GM21786 (cell line): ENCODE measurements at regions not wholly inside any gene's neighbourhood (a gene's known extent, or its start where the extent isn't known, plus 50 kb on each side); places are given as distances from the start of the nearest gene placed in this dataset.
"Not testable (repeated sequence)": the region's sequence is repeated elsewhere in the genome, so short reads cannot be mapped to it uniquely, and the experiment has no call there.

Experiments
- ATAC-seq: cut with Tn5 transposase; IDR thresholded peaks from one replicate; pipeline ENCODE4 v1.9.1; 2021; ENCODE audit not compliant: unreplicated experiment

DNA sequence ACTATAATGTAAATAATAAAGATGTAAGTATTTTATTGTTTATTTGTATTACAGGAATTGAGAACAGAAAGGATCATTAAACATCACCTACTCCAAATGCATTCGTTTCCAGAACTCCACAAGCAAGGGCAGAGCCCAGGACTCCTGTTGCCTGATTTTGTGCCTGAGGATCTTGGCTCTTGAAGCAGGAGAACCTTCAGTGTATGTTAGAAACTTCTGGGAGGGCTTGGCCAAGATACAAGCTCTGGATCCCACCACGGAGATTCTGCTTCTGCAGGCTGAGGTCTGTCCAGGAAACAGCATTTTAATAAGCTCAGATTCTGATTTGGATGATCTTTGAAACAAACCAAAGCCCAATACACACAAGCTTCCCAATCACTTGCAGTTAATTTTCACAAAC lies 142.4 kb upstream of the SOX11 start:
- no peak for ATAC-seq

DNA sequence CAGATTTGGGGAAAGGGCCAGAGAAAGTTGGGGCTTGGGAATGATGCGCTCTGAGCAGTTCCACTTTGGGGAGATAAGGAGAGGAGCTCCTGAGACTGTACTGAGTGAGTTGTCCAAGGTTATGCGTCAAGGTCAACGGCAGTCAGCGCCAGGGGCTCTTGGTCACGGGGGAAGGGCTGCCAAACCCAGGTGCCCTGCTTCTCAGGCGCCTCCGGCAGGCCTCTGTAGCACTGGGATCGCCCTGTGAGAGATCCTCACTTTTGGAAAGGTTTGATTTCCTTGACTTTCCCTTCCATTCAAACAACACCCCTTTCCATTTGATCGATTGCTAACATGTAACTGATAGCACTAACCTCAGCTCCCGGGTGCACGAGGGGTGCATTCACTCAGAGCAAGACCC lies 136.5 kb upstream of the SOX11 start:
- ATAC-seq = no peak

DNA sequence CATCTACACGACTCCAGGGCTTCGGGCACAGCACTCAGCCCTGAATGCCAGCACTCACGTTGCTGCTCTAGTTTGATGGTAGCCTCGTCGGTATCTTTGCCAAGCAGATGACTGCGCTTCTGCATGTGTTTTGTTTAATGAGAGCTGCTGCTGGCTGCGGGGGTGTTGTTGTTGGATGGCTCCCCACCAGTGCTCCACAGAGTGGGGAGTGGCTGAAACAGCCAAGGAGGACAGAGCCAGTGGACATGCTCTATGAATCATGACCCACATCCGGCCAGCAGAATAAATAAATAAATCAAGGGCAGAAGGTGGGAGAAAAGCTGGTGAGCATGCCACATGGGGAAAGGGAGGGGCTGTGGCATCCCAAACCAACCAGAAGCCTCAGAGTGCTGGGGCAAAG lies 131.2 kb upstream of the SOX11 start:
- ATAC-seq = no peak

- no peak for ATAC-seq
Measured at GRCh38 chr2:5562426-5562825, 129.8 kb upstream of the SOX11 start.

DNA sequence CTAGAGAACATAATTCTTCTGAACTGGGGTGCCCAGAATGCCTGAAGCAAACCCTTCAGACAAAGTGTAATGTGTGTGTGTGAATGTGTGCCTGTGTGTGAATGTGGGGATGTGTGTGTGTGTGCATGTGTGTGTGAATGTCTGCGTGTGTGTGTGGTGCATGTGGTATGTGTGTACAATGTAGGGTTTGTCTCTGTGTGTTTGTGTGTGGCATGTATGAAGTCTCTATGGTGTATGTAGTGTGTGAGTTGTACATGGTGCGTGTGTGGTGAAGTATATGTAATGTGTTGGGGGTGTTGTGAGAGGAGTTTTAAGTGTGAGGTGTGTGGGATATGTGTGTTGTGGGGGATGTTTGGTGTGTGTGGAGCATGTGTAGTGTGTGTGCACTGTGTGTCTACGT lies 129.3 kb upstream of the SOX11 start:
- ATAC-seq = no peak

DNA sequence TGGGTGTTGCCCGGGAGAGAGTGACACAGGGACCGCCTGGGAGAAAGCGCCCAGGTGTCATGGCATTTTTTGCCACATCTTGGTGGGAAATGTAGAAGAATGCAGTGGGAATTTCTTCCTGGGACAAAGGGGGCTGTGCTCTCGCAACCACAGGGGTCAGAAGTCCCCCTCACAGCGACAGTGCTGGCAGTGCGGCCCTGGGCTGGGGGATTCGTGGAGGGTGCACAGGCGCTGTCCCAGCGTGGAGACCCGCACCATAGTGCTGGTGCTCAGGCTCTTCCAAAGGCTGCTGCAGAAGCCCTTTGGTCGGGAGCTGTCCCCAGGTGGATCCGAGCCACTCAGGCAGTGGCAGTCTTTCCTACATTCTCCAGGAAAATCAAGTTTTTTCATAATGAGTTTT lies 128.8 kb upstream of the SOX11 start:
- no peak for ATAC-seq

DNA sequence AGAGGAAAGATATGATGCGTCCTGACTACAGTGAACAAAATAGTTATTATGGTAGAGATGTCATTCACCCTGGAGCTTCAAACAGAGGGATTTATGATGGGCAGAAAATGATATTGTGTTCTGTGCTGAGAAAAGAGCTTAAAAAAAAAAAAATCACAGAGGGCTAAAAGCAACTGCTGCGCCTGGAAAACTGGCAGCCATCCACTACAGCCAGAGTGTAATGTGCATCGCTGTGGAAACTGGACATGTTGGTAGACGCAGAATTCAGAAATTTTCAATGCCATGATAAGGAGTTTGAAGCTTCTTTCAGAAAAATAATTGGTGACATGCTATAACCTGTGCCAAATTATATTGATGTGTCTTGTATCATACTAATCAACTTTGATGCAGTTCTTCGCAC lies 122.9 kb upstream of the SOX11 start:
- no peak for ATAC-seq

DNA sequence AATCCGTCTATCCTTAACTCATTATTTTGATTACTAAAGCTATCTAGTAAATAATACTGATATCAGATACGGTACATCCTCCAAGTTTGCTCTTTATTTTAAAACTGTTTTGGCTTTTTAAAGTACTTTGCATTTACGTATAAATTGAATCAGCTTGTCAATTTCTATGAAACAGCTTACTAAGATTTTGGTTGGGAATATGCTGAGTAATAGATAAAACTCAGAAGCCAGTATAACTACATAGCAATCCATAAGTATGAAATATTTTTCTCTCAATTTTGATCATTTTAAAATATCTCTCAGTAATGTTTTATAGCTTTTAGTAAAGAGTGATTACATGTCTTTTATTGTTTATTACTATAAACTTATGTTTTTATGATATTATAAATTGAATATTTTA lies 116.2 kb upstream of the SOX11 start:
- ATAC-seq = no peak

- ATAC-seq = no peak
Measured at GRCh38 chr2:5587766-5588165, 104.4 kb upstream of the SOX11 start.

DNA sequence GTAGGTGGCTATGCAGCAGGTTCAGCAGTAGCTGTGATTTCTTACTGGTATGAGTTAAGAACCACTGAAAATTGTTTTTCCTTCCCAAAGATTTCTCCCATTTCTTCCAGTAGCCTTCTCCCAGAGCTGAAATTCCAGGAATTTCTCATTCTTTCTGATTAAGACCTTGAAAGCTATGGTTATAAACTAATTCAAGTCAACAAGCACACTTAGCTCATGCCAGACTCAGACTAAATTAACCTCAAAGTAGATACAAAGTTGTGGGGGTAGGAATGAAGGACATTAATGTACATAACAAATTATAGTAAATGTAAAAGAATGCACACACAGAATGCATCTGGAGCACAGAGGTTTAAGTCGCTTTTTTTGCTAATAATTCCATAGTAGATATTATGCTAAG lies 103.6 kb upstream of the SOX11 start:
- no peak for ATAC-seq

GRCh38 chr2:5589183-5589582 lies 103.0 kb upstream of the SOX11 start:
- ATAC-seq = no peak

GRCh38 chr2:5590886-5591285 lies 101.3 kb upstream of the SOX11 start:
- ATAC-seq = no peak

GRCh38 chr2:5592916-5593315 lies 99.3 kb upstream of the SOX11 start:
- ATAC-seq = no peak

DNA sequence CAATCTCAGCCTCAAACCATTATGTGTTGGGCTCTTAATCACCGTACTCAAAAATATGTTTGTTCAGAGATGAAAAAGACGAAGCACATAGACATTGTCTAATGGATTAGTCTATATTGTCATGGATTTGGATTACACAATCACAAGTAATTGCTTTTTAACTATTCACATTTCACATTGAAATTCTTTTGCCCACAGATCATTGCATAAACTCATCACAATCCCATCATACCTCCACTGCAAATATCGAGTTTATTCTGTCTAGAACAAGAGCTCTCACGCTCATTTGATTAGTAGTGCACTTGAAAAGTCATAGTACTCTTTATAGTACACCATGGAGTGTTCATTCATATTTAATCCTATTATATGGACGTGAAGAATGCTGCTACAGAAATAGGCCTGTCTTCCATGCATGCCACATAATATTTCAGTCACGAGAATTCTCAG lies 97.9 kb upstream of the SOX11 start:
- no peak for ATAC-seq

- no peak for ATAC-seq
Measured at GRCh38 chr2:5596868-5597267, 95.3 kb upstream of the SOX11 start.

DNA sequence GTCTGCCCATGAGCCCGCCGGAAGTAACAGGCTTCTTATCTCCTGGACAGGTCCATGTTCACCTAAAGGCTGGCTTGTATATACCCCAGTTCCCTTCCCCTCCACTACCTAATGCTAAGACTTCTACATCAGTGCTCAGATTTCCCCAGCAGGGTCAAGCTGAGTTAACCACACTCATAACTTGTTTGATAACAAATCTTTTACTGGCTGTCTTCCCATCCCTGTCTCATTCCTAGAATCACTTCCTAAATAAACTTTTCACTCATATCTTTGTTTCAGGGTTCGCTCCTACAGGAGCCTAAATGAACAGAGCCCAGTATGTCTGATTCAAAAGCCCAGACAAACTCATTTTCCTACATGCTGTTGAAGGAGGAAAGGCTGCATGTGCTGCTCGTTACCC lies 94.0 kb upstream of the SOX11 start:
- no peak for ATAC-seq

DNA sequence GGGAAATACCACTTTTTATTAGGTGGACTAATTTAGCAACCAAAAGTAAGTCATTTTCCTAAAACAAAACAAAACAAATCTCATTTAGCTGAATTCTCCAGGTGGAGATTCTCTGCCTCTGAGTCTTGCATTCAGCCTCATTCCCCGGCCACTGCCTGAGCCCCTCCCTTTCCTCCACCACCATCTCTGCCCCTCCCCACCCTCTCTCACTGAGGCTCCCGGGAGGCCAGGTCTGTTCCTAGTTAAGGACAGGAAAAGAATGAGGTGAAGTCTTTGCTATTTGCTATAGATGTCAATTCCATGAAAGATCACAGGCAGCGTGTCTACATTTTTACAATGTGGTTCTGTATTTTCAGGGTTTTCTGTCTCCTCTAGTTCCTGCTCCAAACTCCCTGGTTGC lies 83.0 kb upstream of the SOX11 start:
- no peak for ATAC-seq

GRCh38 chr2:5612666-5613065 lies 79.5 kb upstream of the SOX11 start:
- ATAC-seq = no peak

DNA sequence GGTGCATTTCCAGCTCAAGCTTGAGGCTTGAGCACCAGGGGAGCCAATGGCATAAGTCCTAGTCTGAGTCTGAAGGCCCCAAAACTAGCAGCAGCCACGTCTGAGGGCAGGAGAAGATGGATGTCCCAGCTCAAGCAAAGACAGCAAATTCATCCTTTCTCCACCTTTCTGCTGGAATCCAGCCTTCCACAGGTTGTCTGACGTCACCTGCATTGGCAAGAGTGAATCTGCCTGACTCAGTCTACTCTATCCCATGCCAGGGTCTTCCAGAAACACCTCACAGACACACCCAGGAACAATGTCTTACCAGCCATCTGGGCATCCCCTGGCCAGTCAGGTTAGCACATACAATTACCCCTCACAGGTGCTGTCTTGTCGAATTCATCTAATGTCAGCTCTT lies 76.2 kb upstream of the SOX11 start:
- ATAC-seq = no peak

DNA sequence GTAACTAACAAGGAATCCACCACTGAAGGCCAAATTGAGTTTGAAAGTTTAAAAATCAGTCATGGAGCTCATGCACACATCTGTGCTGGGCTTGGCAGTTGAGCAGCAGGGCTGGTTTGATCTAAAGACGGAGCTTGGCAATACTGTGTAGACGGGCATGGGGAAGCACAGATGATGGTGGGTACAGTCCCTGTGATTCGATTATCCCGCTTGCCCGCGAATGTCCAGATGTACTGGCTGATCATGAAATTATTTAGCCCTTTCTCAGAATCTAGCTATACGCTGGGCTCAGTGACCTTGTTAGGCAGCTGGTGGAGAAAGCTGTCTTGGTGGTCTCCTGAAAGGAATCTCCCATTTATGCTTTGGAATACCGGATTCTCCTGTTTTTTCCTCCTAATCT lies 74.8 kb upstream of the SOX11 start:
- no peak for ATAC-seq

- ATAC-seq = no peak
Measured at GRCh38 chr2:5617796-5618195, 74.4 kb upstream of the SOX11 start.

DNA sequence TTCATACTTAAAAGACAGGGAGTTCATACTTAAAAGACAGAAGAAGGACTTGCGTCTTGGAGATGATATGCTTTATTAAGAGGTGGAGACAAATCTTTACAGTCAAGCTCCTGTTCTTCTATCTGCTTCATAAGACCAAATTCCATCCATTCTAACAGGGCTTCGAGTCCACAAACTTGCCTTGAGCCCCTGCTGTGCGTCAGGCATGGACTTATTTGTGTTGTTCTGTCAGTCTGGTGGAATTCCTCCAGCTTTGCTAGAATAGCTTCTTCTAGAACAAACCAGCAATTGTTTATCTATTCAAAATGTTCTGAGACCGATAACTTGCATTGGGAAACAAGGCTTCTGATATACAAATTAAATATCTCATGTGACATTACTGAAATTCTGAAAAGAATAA lies 73.9 kb upstream of the SOX11 start:
- no peak for ATAC-seq

GRCh38 chr2:5625556-5626065 lies 66.6 kb upstream of the SOX11 start:
- ATAC-seq = not testable (repeated sequence)

- ATAC-seq = not testable (repeated sequence)
Measured at GRCh38 chr2:5628484-5628883, 63.7 kb upstream of the SOX11 start.
